Kasumi-1 (cell line): ENCODE measurements at regions not wholly inside any gene's neighbourhood (a gene's known extent, or its start where the extent isn't known, plus 50 kb on each side); places are given as distances from the start of the nearest gene placed in this dataset.
"Not testable (repeated sequence)": the region's sequence is repeated elsewhere in the genome, so short reads cannot be mapped to it uniquely, and the experiment has no call there.

ENCODE experiments used
- DNase-seq, 2 experiments: peaks; one replicate each; lab custom pipeline; 2025; lab: John Stamatoyannopoulos, UW

DNA sequence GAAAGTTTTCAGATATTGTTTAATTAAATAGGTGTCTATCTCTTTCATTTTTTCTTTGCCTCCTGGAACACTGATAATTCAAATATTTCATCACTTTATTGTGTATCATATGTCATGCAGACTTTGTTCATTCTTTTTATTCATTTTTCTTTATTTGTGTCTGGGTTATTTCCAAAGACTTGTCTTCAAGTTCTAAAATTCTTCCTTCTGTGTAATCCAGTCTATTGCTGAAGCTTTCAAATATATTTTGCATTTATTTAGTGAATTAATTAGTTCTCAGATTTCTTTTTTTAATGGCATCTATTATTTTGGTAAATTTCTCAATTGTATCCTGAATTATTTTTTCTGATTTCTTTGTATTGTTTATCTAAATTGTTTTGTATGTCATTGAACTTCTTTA lies 70.1 kb downstream of the ZNF330 start:
- DNase-seq, result no peak

DNA sequence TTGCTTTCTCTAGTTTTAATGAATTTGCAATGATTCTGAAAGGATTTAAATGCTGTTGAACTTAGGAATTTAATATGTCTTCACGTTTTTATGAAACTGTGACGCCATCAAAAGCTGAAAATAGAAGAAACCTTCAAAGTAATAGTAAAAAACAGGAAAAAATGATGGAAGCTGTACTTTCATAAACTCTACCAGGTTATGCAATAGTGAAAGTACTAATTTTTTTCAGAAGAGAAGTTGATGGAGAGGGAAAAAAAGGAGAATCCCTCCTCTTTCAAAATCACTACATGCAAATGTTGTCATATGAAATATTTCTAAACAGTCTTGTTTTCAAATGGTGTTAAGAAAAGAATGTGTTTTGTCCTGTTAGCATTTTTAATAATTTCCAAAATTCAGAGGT lies 73.6 kb downstream of the ZNF330 start:
- no peak for DNase-seq

DNA sequence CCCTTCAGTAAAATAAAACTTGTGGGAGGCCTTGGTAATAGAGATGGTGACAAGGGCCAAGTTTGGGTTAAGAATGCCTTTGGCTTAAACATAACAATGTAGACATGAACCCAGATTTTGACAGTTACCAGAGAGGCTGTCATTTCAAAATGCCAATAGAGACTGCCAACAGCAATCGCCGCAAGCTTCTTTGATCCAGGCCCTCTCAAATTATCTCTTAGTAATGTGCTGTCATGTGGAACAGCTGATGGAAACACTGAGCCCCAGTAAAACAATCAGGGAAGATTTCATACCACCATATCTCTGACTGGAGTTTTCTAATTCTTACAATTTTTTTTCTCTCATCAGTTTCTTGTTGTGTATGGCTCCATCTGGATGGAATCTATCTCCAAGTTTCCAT lies 80.5 kb downstream of the ZNF330 start:
- DNase-seq, result no peak

DNA sequence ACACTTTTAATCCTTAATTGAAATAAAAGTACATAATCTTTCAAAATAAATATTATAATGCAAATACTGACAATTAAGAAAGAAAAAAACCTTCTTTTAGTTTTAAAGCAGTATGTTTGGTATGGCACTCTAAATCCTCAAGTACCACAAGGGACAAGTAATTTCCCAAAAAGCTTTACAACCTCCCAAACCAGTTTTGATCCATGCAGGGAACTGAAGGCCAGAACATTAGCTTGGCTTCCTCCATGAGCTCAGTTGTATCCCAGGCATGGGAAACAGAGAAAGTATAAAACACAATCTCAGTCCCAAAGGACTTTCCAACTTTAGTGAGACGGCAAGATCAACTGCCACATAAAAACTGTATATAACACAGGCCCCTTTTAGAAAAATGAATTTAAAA lies 82.2 kb downstream of the ZNF330 start:
- DNase-seq, result no peak

DNA sequence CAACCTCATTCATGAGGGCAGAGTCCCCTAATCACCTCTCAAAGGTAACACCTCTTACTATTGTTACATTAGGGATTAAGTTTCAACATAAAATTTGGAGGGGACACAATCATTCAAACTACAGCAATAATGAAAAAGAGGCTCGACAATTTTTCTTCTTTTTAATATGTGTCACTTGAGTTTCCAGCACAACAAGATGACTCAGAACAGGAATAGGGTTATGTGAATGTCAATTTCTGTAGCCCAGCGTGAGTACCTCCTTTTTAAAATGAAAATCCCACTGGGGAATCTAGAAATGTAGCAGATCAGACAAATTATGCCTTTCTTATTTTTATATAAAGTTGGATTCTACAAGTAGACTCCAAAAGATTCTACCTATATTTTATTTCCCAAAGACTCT lies 83.7 kb downstream of the ZNF330 start:
- no peak for DNase-seq

DNA sequence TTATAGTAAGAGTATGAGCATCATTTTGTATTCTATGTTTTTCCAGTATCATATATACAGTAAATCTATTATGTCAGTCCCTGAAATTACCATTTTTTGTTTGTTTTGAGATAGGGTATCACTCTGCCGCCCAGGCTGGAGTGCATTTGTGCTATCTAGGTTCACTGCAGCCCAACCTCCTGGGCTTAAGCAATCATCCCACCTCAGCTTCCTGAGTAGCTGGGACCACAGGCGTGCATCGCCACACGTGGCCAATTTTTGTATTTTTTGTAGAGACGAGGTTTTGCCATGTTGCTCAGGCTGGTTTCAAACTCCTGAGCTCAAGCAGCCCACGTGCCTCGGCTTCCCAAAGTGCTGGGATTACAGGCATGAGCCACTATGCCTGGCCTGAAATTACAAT lies 85.6 kb downstream of the ZNF330 start:
- no peak for DNase-seq

DNA sequence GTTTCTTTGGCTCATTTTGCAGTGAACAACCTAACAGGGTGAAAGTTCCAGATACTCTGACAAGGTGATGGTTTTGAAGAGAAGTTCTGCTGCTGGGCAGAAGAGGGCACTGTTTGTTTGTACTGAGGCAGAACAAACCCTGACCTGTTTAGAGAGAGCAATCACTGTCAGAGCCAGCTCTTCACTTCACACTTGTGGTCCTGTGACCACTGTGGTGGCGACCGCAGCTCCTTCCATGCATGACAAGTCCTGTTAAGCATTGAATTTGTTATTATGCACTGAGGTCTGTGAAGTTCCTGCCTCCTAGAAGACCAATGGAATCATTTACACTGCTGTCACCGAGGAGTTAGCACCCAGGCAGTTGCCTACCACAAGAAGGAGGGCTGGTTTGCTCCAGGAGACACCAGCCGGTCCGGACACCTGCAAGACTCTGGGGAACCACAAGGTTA lies 86.6 kb downstream of the ZNF330 start:
- peak; percentile 77 to 93 for DNase-seq

DNA sequence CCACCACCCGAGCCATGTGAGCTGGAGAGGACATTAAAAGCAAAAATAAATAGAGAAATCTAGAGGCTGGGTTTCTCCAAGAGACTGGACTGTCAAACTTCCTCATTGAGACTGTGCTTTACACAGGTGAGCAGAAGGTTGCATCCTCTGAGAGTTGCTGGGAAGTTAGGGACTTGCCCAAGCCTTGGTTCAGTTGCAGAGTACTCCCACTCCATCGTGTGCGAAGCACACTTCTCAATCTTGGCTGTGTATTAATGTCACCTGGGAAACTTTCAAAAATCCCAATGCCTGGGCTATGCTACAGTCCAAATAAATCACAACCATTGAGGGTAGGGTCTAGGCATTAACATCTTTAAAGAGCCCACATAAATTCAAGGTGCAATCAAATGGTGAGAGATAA lies 89.2 kb downstream of the ZNF330 start:
- no peak for DNase-seq

DNA sequence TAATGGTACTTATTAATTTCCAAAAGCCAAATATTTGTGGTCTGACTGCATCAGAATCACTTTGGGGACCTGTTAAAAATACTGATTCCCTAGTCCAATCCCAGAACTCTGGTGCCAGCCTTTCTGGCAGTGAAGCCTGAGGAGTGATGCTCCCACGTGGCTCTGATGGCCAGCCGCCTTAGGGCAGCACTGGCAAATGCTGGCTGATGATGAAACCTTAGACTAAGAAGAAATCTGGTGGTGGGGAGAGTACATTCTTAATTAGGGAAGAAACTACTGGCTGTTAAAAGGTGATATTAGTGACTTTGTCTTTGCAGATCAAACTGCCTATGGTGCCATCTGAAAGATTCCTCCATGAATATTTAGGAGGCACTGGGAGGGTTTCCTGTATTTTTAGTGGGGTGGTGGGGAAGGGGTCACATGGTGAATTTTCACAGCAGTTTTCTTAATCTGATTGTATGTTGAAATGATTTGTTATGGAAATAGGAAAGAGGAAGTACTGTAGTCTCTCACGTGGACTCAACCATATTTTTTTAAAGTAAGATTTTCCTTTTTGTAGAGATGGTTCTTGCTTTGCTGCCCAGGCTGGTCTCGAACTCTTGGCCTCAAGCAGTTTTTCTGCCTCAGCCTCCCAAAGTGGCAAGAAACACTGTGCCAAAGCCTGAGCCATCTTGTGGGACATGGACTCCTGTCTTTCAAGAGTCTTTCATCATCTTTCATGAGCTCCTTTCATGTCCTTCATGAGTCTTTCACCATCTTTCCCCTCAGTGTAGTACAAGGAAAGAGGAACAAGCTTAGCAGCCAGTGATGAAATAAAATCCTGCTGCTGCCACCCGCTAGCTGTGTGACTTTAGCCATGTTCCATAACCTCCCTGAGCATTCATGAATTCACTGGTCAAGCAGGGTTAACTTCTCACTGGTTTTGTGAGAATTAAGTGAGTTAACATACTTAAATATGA lies 90.8 kb downstream of the ZNF330 start:
- peak; percentile 45 to 51 for DNase-seq

DNA sequence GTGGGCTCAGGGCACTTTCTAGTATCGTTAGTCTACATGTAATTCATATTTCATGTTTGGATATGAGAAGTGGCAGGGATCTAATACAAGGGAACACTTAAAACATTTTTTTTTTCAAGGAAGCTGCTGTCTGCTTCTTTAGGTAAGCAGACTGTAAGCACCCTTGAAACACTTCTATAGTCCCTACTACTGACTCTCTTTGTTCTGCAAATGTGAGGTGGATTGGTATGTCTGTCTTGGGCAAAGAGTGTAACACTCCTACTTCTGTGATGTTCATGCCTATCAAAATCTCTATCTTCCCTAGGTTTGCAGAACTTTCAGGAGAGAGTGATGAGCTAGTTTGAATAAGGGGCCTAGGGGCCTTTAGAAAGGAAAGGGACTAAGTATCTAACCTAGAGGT lies 93.9 kb downstream of the ZNF330 start:
- no peak for DNase-seq

DNA sequence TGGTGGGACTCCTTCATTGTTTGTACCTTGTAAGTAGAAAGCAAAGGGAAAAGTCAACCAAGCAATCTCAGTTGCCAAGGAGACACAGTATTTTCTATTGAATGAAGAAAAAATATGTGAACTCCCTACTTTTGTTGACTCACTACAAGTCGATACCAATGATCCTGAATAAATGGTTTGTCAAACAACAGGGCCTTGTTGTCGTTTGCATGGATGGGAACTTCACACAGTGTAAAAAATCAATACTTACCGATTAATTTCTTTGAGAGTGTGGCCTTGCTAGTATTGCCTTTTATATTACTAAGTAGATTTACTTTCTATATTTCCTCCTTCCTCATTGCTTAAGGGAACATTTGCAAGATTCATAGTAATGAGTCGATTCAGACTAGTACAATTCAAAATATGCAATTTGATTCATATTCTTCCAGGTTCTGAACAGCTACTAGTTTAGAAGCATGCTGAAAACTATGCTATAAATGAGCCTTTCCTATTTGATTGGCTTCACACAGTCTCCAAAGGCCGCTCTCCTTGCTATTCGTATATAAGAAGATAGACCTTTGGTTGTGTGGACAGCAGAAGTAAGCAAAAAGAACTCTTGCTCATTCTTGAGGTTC lies 108.0 kb downstream of the ZNF330 start:
- DNase-seq, result no peak

DNA sequence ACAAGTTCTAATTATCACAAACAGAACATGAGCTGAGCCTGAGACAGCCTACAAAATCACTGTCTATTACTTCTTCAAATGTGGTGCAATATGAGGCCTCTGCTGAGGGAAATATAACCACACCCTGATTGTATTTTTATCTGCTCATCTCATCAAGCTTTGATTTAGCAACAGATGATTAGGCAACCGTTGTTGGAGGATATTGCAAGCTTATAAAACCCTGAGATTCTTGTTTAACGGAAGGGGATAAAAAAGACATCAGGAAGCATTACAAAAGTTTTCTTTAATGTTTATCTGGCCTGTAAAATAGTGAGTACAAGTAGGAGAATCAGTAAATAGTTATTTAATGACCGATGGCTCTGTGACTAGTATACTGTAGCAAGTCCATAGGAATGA lies 108.5 kb downstream of the ZNF330 start:
- DNase-seq, result no peak

DNA sequence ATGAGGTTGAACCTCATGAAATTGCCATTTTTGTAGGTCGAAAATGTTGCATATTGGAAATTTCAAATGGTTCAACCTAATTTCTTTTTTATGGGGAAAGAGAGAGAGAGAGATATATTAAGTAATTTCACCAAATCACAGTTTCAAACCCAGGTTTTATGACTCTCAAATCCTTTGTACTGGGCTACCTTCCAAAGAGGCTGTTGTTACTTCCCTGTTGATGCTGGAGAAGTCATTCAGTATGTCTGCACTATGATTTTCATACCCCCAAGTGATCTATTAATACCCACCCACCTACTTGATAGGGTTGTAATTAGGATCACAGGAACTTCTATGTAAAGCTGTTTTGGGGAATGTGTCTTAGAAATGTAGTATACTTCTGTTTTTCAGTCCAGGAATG lies 109.9 kb downstream of the ZNF330 start:
- DNase-seq, result no peak

DNA sequence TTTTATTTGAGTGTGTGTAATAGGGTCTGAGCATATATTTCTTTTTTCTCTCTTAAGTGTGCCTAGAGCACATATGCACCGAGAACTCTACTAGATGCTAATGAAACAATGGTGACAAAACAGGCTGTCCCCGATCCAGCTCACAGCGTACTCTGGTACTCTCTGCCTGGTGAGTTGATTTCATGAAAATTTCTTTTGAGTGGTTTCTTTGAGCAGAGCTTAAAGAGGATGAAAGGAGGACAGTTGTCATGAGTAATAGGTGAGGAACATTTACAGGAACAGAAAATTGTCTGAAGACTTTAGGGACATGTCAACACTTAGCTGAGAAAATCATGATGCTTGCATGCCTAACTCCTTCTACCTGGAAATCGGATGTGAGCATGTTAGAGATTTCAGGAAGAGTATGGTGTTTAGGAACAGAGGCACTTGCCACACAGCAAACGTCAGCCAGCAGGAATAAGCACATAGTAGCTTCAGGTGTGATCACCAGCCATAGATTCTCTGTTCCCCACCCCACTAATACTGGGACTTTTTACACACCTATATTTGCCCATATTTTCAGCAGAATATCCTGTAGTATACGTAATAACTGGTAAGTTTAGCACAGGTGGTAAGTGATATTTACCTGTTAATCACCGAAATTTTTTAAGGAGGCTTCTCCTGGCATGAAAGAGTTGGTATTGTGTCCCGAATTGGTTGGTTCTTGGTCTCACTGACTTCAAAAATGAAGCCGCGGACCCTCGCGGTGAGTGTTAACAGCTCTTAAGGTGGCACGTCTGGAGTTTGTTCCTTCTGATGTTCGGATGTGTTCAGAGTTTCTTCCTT lies 111.1 kb downstream of the ZNF330 start:
- DNase-seq, result no peak

DNA sequence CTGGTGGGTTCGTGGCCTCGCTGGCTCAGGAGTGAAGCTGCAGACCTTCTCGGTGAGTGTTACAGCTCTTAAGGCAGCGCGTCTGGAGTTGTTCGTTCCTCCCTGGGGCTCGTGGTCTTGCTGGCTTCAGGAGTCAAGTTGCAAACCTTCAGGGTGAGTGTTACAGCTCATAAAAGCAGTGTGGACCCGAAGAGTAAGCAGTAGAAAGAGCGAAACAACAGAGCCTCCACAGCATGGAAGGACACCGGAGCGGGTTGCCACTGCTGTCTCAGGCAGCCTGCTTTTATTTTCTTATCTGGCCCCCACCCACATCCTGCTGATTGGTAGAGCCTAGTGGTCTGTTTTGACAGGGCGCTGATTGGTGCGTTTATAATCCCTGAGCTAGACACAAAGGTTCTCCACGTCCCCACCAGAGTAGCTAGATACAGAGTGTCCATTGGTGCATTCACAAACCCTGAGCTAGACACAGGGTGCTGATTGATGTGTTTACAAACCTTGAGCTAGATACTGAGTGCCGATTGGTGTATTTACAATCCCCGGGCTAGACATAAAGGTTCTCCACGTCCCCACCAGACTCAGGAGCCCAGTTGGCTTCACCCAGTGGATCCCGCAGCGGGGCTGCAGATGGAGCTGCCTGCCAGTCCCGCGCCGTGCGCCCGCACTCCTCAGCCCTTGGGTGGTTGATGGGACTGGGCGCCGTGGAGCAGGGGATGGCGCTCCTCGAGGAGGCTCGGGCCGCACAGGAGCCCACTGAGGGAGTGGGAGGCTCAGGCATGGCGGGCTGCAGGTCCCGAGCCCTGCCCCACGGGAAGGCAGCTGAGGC lies 111.9 kb downstream of the ZNF330 start:
- not testable (repeated sequence) for DNase-seq

DNA sequence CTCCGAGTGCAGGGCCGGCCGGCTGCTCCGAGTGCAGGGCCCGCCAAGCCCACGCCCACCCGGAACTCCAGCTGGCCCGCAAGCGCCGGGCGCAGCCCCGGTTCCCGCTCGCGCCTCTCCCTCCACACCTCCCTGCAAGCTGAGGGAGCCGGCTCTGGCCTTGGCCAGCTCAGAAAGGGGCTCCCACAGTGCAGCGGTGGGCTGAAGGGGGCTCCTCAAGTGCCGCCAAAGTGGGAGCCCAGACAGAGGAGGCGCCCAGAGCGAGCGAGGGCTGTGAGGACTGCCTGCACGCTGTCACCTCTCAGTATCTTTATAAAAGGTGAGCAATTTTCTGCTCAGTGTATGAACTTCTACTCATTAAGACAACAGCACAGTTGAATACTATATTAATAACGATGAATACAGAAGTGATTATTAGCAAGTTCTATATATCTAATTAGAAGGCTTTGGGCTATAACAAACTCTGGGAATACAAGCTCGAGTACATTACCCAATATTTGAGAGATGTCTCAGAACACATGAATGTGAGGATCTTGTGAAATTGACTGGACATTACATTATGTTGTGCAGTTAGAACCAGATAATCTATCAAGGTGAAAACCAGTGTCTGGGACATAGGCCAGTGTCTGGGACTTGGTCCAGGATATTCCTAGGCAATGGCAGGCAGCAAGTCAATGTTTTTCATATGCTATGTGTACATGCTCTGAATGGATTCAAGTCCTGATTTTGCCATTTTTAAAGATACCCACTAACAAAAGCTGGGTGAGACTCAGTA lies 112.9 kb downstream of the ZNF330 start:
- DNase-seq, result not testable (repeated sequence)

DNA sequence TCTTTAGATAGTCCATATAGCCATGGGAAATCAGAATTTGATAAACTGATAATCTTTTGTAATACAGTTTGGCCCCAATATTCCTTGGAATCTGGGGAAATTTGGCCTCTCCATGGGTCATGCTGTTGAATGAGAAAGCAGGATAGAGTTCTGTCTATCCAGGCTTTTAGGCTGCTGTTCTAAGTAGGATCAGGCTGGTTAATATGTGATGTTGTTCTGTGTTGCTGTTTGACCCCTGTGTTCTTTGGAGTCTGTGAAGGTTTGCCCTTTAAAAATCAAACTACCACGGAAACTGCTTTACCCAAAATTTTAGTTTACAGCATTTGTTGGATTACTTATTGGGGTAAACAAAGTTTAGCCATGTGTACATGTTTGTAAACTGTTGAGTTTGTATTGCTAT lies 114.5 kb downstream of the ZNF330 start:
- DNase-seq, result no peak

DNA sequence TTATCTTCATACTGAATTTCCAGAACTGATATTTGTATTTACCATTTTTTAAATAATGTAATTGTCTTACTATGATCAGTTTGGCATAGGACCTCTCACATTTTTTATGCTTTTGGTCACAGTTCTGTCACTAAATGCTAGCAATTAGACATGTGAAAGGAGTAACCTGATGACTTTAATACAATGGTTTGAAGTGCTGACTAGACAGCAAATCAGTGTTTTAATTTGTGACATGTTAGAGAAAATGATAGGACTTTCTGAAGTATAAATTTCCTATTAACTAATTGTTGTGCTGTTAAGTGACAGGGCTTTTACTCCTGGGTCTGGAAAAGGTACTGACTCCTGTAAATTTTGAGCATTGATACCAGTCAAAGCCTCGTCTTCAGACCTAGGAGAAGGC lies 117.5 kb downstream of the ZNF330 start:
- DNase-seq, result no peak

DNA sequence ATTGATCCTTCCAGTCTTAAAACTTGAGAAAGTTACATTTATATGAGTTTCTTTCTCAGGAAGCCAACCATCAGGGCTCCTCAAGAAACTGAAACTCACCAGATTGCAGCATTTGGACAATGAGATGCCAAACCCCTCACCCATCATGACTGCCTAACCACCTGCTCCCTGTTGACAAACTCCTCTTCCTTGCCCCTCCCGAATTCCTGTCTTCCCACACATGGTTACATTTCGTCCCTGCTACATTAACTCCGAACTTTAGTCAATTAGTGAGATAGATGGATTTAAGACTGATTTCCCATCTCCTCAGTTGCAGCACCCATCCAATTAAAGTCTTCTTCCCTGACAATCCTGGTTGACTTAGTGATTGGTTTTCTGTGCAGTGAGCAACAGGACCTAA lies 118.7 kb downstream of the ZNF330 start:
- DNase-seq, result no peak

DNA sequence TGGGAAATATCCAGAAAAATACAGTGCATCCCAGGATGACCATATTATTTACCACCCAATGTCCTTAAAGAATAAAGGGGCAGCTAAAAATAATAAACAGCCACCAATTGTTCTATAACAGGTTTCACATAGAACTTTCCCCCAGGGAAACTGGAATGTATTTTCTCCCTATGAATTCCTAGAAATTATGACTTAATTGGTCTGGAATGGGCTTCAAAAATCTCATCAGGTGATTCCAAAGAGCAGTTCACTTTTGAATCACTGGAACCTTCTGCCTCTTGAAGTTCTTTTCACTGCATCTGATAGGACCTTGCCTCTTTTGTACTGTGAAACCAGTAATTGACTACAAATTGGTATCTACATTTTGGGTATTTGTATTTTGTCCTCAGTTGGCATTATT lies 119.3 kb downstream of the ZNF330 start:
- no peak for DNase-seq

DNA sequence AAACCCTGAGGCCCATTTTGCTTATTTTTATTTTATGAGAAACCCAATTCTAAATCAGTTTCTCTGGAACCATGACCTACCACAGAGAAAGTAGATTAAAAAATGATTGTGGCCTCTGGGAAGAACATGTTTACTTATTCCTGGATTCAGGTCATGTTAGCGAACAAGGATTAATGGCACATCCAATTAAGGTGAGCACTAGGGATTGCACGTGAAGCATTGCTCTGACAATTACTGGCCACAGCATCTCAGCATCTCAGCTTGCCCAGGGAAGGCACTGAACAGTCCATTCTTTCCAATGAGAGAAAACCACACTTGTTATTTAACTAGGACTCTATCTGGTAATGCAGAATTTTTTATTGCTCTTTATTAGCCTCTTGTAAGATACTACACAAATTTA lies 119.8 kb downstream of the ZNF330 start:
- DNase-seq, result no peak
